H9 (cell line): ENCODE measurements at regions not wholly inside any gene's neighbourhood (a gene's known extent, or its start where the extent isn't known, plus 50 kb on each side); places are given as distances from the start of the nearest gene placed in this dataset.

Experiments used
- DNase-seq: peaks from one replicate; pipeline ENCODE4 v3.0.0-alpha.2; 2017
- H2AFZ ChIP-seq: one replicate; pipeline ENCODE4 v1.6.1; 2013; ENCODE audit warnings: mild to moderate bottlenecking, low read length, control low read depth, moderate library complexity
- H2AK5ac ChIP-seq: 2 replicates; pipeline ENCODE4 v1.6.1; 2013; ENCODE audit warnings: low read length, control low read depth, mixed read lengths; ENCODE audit not compliant: insufficient read length
- H2BK120ac ChIP-seq: one replicate; pipeline ENCODE4 v1.6.1; 2013; ENCODE audit warnings: low read depth, mild to moderate bottlenecking, low read length, control low read depth, inconsistent platforms; ENCODE audit not compliant: poor library complexity, severe bottlenecking
- H2BK12ac ChIP-seq: 2 replicates; pipeline ENCODE4 v1.6.1; 2013; ENCODE audit warnings: low read length, control low read depth, mixed read lengths, low read depth; ENCODE audit not compliant: insufficient read length
- H2BK15ac ChIP-seq: 2 replicates; pipeline ENCODE4 v1.6.1; 2013; ENCODE audit warnings: low read depth, low read length, control low read depth
- H2BK20ac ChIP-seq: one replicate; pipeline ENCODE4 v1.6.1; 2013; ENCODE audit warnings: low read depth, mild to moderate bottlenecking, low read length, control low read depth, inconsistent platforms; ENCODE audit not compliant: poor library complexity, severe bottlenecking
- H2BK5ac ChIP-seq: 2 replicates; pipeline ENCODE4 v1.6.1; 2013; ENCODE audit warnings: low read length, control low read depth, mixed read lengths; ENCODE audit not compliant: insufficient read length
- H3K14ac ChIP-seq: 2 replicates; pipeline ENCODE4 v1.6.1; 2013; ENCODE audit warnings: low read length, control low read depth; ENCODE audit not compliant: insufficient read depth
- H3K18ac ChIP-seq: 2 replicates; pipeline ENCODE4 v1.6.1; 2013; ENCODE audit warnings: low read depth, mild to moderate bottlenecking, mixed read lengths, low read length, control low read depth; ENCODE audit not compliant: insufficient read length
- H3K23ac ChIP-seq: 2 replicates; pipeline ENCODE4 v1.6.1; 2013; ENCODE audit warnings: low read length, control low read depth, mixed read lengths, low read depth; ENCODE audit not compliant: insufficient read length
- H3K23me2 ChIP-seq: 2 replicates; pipeline ENCODE4 v1.6.1; 2013; ENCODE audit warnings: low read depth, mild to moderate bottlenecking, mixed read lengths, low read length, control low read depth; ENCODE audit not compliant: insufficient read length, poor library complexity, severe bottlenecking
- H3K27ac ChIP-seq: 2 replicates; pipeline ENCODE4 v1.5.1; 2013; ENCODE audit warnings: low read length, control low read depth, mixed read lengths, low read depth; ENCODE audit not compliant: insufficient read length
- H3K27me3 ChIP-seq: 2 replicates; pipeline ENCODE4 v1.6.1; 2013; ENCODE audit warnings: low read length, control low read depth, inconsistent platforms; ENCODE audit not compliant: insufficient read depth
- H3K4ac ChIP-seq: 2 replicates; pipeline ENCODE4 v1.6.1; 2013; ENCODE audit warnings: low read depth, mild to moderate bottlenecking, control low read depth, inconsistent platforms, low read length, moderate library complexity
- H3K4me1 ChIP-seq: 2 replicates; pipeline ENCODE4 v1.6.1; 2013; ENCODE audit warnings: low read length, control low read depth, inconsistent platforms; ENCODE audit not compliant: insufficient read depth
- H3K4me2 ChIP-seq: 2 replicates; pipeline ENCODE4 v1.6.1; 2013; ENCODE audit warnings: low read length, control low read depth, mixed read lengths; ENCODE audit not compliant: insufficient read length, insufficient read depth
- H3K56ac ChIP-seq: 2 replicates; pipeline ENCODE4 v1.6.1; 2013; ENCODE audit warnings: low read depth, mild to moderate bottlenecking, mixed read lengths, low read length, control low read depth; ENCODE audit not compliant: insufficient read length
- H3K79me1 ChIP-seq: 2 replicates; pipeline ENCODE4 v1.6.1; 2013; ENCODE audit warnings: low read depth, mild to moderate bottlenecking, moderate library complexity, low read length, control low read depth, inconsistent platforms; ENCODE audit not compliant: insufficient read depth, poor library complexity, severe bottlenecking
- H3K79me2 ChIP-seq: 2 replicates; pipeline ENCODE4 v1.6.1; 2013; ENCODE audit warnings: low read length, control low read depth, inconsistent platforms; ENCODE audit not compliant: insufficient read depth
- H3K9ac ChIP-seq: 2 replicates; pipeline ENCODE4 v1.6.1; 2013; ENCODE audit warnings: low read length, control low read depth, mixed read lengths; ENCODE audit not compliant: insufficient read length; ENCODE audit errors: extremely low read depth
- H3K9me3 ChIP-seq: one replicate; pipeline ENCODE4 v1.6.1; 2013; ENCODE audit warnings: low read depth, low read length, inconsistent platforms; ENCODE audit not compliant: control insufficient read depth
- H3T11ph ChIP-seq: one replicate; pipeline ENCODE4 v1.6.1; 2013; ENCODE audit warnings: mild to moderate bottlenecking, low read length, control low read depth, inconsistent platforms
- H4K20me1 ChIP-seq: one replicate; pipeline ENCODE4 v1.6.1; 2013; ENCODE audit not compliant: control insufficient read depth, insufficient read length, insufficient read depth
- H4K5ac ChIP-seq: 2 replicates; pipeline ENCODE4 v1.6.1; 2013; ENCODE audit warnings: low read depth, mild to moderate bottlenecking, mixed read lengths, low read length, control low read depth; ENCODE audit not compliant: insufficient read length
- H4K8ac ChIP-seq: replicated peaks from 2 replicates; pipeline ENCODE4 v1.6.1; 2013; ENCODE audit warnings: low read length, control low read depth, mixed read lengths, low read depth; ENCODE audit not compliant: insufficient read length
- H4K91ac ChIP-seq: 2 replicates; pipeline ENCODE4 v1.6.1; 2013; ENCODE audit warnings: low read depth, mild to moderate bottlenecking, moderate library complexity, mixed read lengths, low read length, control low read depth; ENCODE audit not compliant: insufficient read length
- H3K27ac Mint-ChIP-seq, 3 experiments: 2 replicates in 2 of 3; 3 replicates in 1 of 3; pipeline ENCODE4 v1.8.0; 2020 to 2021; ENCODE audit warnings: mixed read lengths in 3 of 3, mild to moderate bottlenecking in 1 of 3, moderate library complexity in 1 of 3
- H3K27me3 Mint-ChIP-seq: 2 replicates; pipeline ENCODE4 v1.8.0; 2021; ENCODE audit warnings: low read depth, mild to moderate bottlenecking, moderate library complexity, mixed read lengths
- H3K36me3 Mint-ChIP-seq, 3 experiments: 2 replicates in 2 of 3; 3 replicates in 1 of 3; pipeline ENCODE4 v1.8.0; 2020 to 2021; ENCODE audit warnings: low read depth in 3 of 3, mixed read lengths in 3 of 3; ENCODE audit not compliant: insufficient read depth in 1 of 3
- H3K4me1 Mint-ChIP-seq, 2 experiments: 2 replicates each; pipeline ENCODE4 v1.8.0; 2020; ENCODE audit warnings: mixed read lengths in 2 of 2
- H3K4me3 Mint-ChIP-seq, 2 experiments: 2 replicates in 1 of 2; 3 replicates in 1 of 2; pipeline ENCODE4 v1.8.0; 2020 to 2021; ENCODE audit warnings: mild to moderate bottlenecking in 2 of 2, mixed read lengths in 2 of 2, moderate library complexity in 1 of 2
- H3K9me3 Mint-ChIP-seq, 2 experiments: 2 replicates in 1 of 2; 3 replicates in 1 of 2; pipeline ENCODE4 v1.8.0; 2020; ENCODE audit warnings: mild to moderate bottlenecking in 2 of 2, mixed read lengths in 2 of 2, moderate library complexity in 1 of 2
- CTCF ChIP-seq: fragments of 200-600 bp; sonication (generic); conservative IDR thresholded peaks from 3 replicates; pipeline ENCODE4 v1.8.0; 2021; ENCODE audit warnings: antibody characterized with exemption, mild to moderate bottlenecking
- WGBS: extraction: QIAGEN DNeasy Blood & Tissue Kit; methylation state at CpG from one replicate; pipeline ENCODE4 v1.1.7; 2013; ENCODE audit warnings: missing lambda C conversion rate, low lambda C conversion rate, mixed read lengths; ENCODE audit not compliant: insufficient read length; ENCODE audit errors: extremely low coverage; 5-methylcytosine and 5-hydroxymethylcytosine counted together

GRCh38 chr18:78681396-78681795 lies 298.2 kb upstream of the SALL3 start:
- Mint-ChIP-seq H3K4me1 (peaks cover 4 to 7% of the 10 kb centered on the region in 2 experiments; a peak in 2 of 4 replicates), H3K27me3 (peaks cover 4% of the 10 kb centered on the region), H3K4me3 (no peak overlapping the region), H3K36me3 (no peaks in the 10 kb centered on the region; a peak in 1 of 7 replicates), H3K9me3 (no peaks in the 10 kb centered on the region), H3K27ac (peak overlapping the region in 1 of 3 experiments; percentile 44; a peak in 1 of 7 replicates)
- no peak overlapping the region for H3K23ac ChIP-seq
- H3K79me2 ChIP-seq, result no peaks in the 10 kb centered on the region
- no peak overlapping the region for H3K14ac ChIP-seq
- no peak overlapping the region for H2BK15ac ChIP-seq
- H3T11ph ChIP-seq, result no peak overlapping the region
- H3K79me1 ChIP-seq, result no peaks in the 10 kb centered on the region
- H2BK20ac ChIP-seq, result no peak overlapping the region
- H3K4me1 ChIP-seq, result no peaks in the 10 kb centered on the region
- no peak overlapping the region for H2BK120ac ChIP-seq
- H3K27me3 ChIP-seq, result no peaks in the 10 kb centered on the region
- no peak overlapping the region for H2AFZ ChIP-seq
- no peak overlapping the region for H3K18ac ChIP-seq
- DNase-seq, result no peak
- H4K5ac ChIP-seq, result no peak overlapping the region
- no peak overlapping the region for H4K91ac ChIP-seq
- no peaks in the 10 kb centered on the region for H3K9me3 ChIP-seq
- no peak overlapping the region for H3K9ac ChIP-seq
- H3K4ac ChIP-seq, result no peak overlapping the region
- H3K4me2 ChIP-seq, result no peak overlapping the region
- H2BK5ac ChIP-seq, result no peak overlapping the region
- WGBS, result no CpG with 5 or more reads among the region's 12 CpGs
- H2BK12ac ChIP-seq, result no peak overlapping the region
- H3K56ac ChIP-seq, result no peak overlapping the region
- H4K8ac ChIP-seq, result no peak overlapping the region
- no peaks in the 10 kb centered on the region for H4K20me1 ChIP-seq
- TF ChIP-seq CTCF, result no peak
- no peak overlapping the region for H2AK5ac ChIP-seq
- H3K23me2 ChIP-seq, result no peaks in the 10 kb centered on the region
- H3K27ac ChIP-seq, result no peak overlapping the region
